ENCODE measurements at regions not wholly inside any gene's neighbourhood (a gene's known extent, or its start where the extent isn't known, plus 50 kb on each side); places are given as distances from the start of the nearest gene placed in this dataset.
A peak's percentile ranks its signal among the peaks of the same experiment; 100 is the strongest.

DNA sequence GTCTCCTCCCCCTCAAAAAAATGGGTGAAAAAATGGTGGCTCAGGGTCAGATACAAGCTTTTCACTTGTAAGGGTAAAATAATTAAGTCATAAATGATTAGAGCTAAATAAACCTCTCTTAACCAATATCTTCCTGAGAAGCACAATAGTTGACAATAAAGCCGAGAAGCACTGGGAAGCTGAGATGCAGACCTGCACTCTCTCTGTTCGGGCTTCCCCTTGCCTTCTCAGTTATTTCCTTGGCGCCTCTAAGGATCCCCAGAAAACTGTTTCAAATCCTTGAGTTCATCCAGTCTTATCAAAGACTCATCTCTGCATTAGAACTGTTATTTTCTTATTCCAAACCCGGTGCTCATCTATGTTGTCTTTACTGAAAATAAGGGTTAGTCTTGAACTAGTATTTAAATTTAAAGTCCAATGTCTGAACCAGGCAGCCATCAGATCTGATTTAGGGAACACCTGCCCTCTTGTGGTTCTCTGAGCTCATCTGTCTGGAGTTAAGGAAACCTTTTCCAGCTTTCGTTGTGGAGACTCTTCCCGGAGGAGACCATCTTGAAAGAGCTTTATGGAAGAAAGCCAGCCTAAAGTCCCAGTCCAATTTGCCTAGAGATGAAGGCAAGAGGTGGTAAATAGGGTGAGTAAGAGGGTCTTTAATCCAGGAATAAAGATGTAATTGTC lies 256.4 kb upstream of the MCTP2 start:
- H3K4me1 ChIP-seq = no peaks in the 10 kb centered on the region
- DNase-seq (ENCODE audit: low spot score in 2 of 2) = no peak

DNA sequence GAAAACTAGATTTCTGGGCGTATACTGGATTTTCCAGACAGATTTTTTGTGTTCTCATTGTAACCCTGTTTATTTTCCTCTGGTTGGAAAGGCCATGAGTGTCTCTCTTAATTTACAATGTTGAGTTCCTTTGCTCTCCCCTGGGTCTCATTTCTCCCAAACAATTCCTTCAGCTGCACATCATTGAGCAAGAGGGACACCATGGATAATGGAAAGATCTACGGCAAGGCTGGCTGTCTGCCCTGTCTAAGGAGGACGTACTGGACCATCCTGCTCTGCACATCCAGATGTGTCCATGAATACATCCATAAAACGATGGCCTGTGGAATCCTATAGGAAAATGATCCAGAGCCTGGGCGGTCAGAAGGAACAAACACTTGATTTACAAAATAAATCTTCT lies 258.1 kb upstream of the MCTP2 start:
- intact Hi-C loops (cut with DNase I) = no loop called here
- DNase-seq (ENCODE audit: low spot score in 2 of 2) = no peak
- no peaks in the 10 kb centered on the region for H3K4me1 ChIP-seq
- no peaks in the 10 kb centered on the region for H3K9me3 ChIP-seq
- H3K36me3 ChIP-seq = no peaks in the 10 kb centered on the region
- TF ChIP-seq, protein P1, sequence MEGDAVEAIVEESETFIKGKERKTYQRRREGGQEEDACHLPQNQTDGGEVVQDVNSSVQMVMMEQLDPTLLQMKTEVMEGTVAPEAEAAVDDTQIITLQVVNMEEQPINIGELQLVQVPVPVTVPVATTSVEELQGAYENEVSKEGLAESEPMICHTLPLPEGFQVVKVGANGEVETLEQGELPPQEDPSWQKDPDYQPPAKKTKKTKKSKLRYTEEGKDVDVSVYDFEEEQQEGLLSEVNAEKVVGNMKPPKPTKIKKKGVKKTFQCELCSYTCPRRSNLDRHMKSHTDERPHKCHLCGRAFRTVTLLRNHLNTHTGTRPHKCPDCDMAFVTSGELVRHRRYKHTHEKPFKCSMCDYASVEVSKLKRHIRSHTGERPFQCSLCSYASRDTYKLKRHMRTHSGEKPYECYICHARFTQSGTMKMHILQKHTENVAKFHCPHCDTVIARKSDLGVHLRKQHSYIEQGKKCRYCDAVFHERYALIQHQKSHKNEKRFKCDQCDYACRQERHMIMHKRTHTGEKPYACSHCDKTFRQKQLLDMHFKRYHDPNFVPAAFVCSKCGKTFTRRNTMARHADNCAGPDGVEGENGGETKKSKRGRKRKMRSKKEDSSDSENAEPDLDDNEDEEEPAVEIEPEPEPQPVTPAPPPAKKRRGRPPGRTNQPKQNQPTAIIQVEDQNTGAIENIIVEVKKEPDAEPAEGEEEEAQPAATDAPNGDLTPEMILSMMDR (IDR thresholded peaks at IDR 0.05) = no peak
- no peak overlapping the region for H3K4me3 ChIP-seq
- H3K27ac ChIP-seq = no peak overlapping the region
- H3K27me3 ChIP-seq = no peaks in the 10 kb centered on the region

More for the DNA sequence above, 256.4 kb upstream of the MCTP2 start:
- H3K27ac ChIP-seq = no peak overlapping the region
- TF ChIP-seq, protein P1 (IDR thresholded peaks at IDR 0.05) = peak in 1 of 3 experiments; percentile 23
- no peaks in the 10 kb centered on the region for H3K9me3 ChIP-seq
- intact Hi-C loops (cut with DNase I) = loop anchor here (5.0 kb wide), 1 partner anchor 943 kb away; no protein-coding TSS in a partner anchor
- H3K36me3 ChIP-seq = no peaks in the 10 kb centered on the region
- no peaks in the 10 kb centered on the region for H3K27me3 ChIP-seq
- no peak overlapping the region for H3K4me3 ChIP-seq

DNA sequence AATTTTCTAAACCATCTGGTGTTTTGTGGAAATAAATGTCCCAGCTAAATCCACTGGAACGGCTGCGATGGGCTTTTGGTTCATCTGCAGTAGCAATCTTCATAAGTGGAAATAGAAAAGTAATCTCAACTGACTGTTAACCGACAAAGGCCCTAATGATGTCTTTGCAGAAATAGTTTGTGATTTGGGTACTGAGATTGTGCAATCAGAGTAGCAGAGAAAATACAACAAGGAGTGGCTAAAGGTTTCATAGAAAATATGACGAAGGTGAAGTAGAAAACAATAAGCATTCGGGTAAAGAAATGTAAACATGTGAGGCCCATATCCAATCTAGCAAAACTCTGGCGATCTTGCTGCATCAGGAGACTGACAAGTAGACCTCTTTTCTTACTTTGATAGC lies 262.6 kb upstream of the MCTP2 start:
- Histone ChIP-seq H3K27me3 (no peaks in the 10 kb centered on the region), H3K4me3 (no peak overlapping the region), H3K4me1 (no peaks in the 10 kb centered on the region), H3K36me3 (no peaks in the 10 kb centered on the region), H3K27ac (no peak overlapping the region), H3K9me3 (no peaks in the 10 kb centered on the region)
- TF ChIP-seq, protein P1 (IDR thresholded peaks at IDR 0.05) = no peak
- no peak for DNase-seq (ENCODE audit: low spot score in 2 of 2)
- intact Hi-C loops (cut with DNase I) = no loop called here

DNA sequence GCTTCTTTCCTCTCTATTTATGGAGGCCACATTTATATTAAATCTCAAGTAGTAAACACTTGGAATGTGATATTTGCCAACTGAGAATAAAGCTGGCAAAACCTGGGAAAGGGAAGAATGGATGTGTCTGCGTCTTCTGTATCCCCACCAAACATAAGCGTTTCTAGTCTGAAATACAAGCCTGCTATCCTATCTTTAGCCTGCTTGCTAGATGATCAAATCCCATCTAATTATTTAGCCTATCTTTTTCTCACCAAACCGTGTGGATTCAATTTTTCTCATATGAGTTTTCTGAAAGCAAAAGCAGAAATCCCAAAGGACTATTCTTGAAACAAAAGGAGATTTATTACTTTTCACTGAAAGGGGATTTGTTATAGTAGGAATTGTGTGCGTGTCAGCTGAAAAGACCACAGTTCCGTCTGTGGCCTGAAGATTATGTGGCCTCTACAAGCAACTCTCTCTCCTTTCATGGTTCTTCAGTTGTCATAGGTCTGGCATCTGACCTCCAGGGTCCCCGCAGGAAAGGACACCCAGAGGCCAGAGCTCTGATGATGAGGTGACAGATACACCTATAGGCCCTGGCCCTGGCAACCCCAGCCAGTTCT lies 266.0 kb upstream of the MCTP2 start:
- intact Hi-C loops (cut with DNase I) = no loop called here
- H3K9me3 ChIP-seq = no peaks in the 10 kb centered on the region
- no peak for DNase-seq (ENCODE audit: low spot score in 2 of 2)
- no peak overlapping the region for H3K27ac ChIP-seq
- no peak overlapping the region for H3K4me3 ChIP-seq
- no peaks in the 10 kb centered on the region for H3K4me1 ChIP-seq
- no peaks in the 10 kb centered on the region for H3K36me3 ChIP-seq
- TF ChIP-seq, protein P1 (IDR thresholded peaks at IDR 0.05) = no peak
- no peaks in the 10 kb centered on the region for H3K27me3 ChIP-seq

DNA sequence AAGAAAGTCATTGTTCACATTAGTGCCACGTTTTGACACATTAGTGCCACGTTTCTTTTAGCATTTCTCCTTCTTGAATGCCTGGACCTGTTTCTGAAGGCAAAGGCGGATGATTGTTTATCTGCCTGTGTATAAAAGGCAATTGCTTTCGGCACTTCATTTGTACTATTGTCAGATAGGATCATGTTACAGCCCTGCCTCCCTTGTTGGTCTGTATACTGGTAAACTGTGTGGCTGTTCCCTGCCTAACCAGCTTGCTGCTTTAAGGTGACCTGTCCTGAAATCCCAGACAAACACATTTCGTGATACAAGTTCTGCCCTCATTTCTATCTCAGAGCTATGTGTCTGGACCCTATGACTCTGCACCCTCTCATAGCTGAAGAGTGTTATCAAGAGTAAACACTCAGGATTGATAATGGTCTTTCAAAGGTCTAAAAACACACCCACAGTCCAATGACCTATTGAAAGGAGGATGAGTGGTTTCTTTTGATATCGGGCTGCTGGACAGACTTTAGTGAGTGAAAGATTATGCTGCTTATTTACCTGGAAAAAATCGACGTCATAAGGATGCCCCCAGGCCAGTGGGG lies 276.3 kb upstream of the MCTP2 start:
- intact Hi-C loops (cut with DNase I) = no loop called here
- no peak for DNase-seq (ENCODE audit: low spot score in 2 of 2)
- Histone ChIP-seq H3K36me3 (no peaks in the 10 kb centered on the region), H3K9me3 (no peaks in the 10 kb centered on the region), H3K27me3 (no peaks in the 10 kb centered on the region), H3K4me1 (no peaks in the 10 kb centered on the region), H3K27ac (no peak overlapping the region), H3K4me3 (no peak overlapping the region)
- TF ChIP-seq, protein P1 (IDR thresholded peaks at IDR 0.05) = no peak

Measured in ascending aorta (tissue), 2 donors.